Upper lobe of left lung (tissue), 6 donors: ENCODE measurements at regions not wholly inside any gene's neighbourhood (a gene's known extent, or its start where the extent isn't known, plus 50 kb on each side); places are given as distances from the start of the nearest gene placed in this dataset.
"Not testable (repeated sequence)": the region's sequence is repeated elsewhere in the genome, so short reads cannot be mapped to it uniquely, and the experiment has no call there.

Experiments
- ATAC-seq, 2 donors: fragments of 200-7000 bp; cut with Tn5 transposase; one replicate each; pipeline ENCODE4 v1.9.1; 2022; ENCODE audit warnings: mild to moderate bottlenecking in 2 of 2, moderate library complexity in 2 of 2; ENCODE audit not compliant: low FRiP score in 2 of 2
- DNase-seq, 2 donors: peaks; one replicate each; pipeline ENCODE4 v3.0.0-alpha.2; 2019 to 2020
- H3K27ac ChIP-seq, 4 donors: fragments of 200-600 bp; sonication (generic); one replicate each; pipeline ENCODE4 v1.5.1; 2016 to 2019
- H3K27me3 ChIP-seq, 4 donors: fragments of 200-600 bp; sonication (generic); one replicate each; pipeline ENCODE4 v1.5.1; 2017 to 2019
- H3K36me3 ChIP-seq, 4 donors: fragments of 200-600 bp; sonication (generic); one replicate each; pipeline ENCODE4 v1.5.1; 2016 to 2019
- H3K4me1 ChIP-seq, 4 donors: fragments of 200-600 bp; sonication (generic); one replicate each; pipeline ENCODE4 v1.5.1; 2018 to 2019
- H3K4me3 ChIP-seq, 4 donors: fragments of 200-600 bp; sonication (generic); one replicate each; pipeline ENCODE4 v1.5.1; 2017 to 2019; ENCODE audit warnings: mild to moderate bottlenecking in 2 of 4, moderate library complexity in 1 of 4
- H3K9me3 ChIP-seq, 4 donors: fragments of 200-600 bp; sonication (generic); one replicate each; pipeline ENCODE4 v1.5.1; 2018 to 2019
- EP300 ChIP-seq, 4 donors: sonication (generic); formaldehyde crosslinking; IDR thresholded peaks; one replicate each; pipeline ENCODE4 v1.5.1; 2017; ENCODE audit warnings: antibody characterized with exemption in 4 of 4, control low read depth in 2 of 4
- POLR2A ChIP-seq, 4 donors: fragments of 450-650 bp; IDR thresholded peaks; one replicate each; pipeline ENCODE4 v1.5.1; 2016 to 2017; ENCODE audit warnings: antibody characterized with exemption in 4 of 4, mild to moderate bottlenecking in 2 of 4
- POLR2AphosphoS5 ChIP-seq, 2 donors: sonication (generic); formaldehyde crosslinking; IDR thresholded peaks; one replicate each; pipeline ENCODE4 v1.5.1; 2017; ENCODE audit warnings: antibody characterized with exemption in 2 of 2
- WGBS, 2 donors: methylation state at CpG; one replicate each; pipeline ENCODE4 v1.1.5; 2017 to 2018; 5-methylcytosine and 5-hydroxymethylcytosine counted together
- TF ChIP-seq, protein P1 (sequence below), 6 experiments: fragments of 450-650 bp in 4 of 6; fragments of 200-600 bp in 2 of 6; sonication (generic) in 2 of 6; IDR thresholded peaks; one replicate each; pipeline ENCODE4 v1.5.1; 2016 to 2019; ENCODE audit warnings: antibody characterized with exemption in 6 of 6
- donor health status: DM: no; HTN: no; CAD: no; lungs with moderate emphysema.
- donor health status: DM: no; HTN: yes; CAD: no; lungs with severe emphysema.

GRCh38 chr10:117622471-117623184 lies 80.1 kb downstream of the EMX2 start:
- Histone ChIP-seq H3K4me1 (no peaks in the 10 kb centered on the region), H3K9me3 (no peaks in the 10 kb centered on the region), H3K4me3 (no peak overlapping the region), H3K27ac (no peak overlapping the region), H3K36me3 (no peaks in the 10 kb centered on the region), H3K27me3 (no peaks in the 10 kb centered on the region)
- TF ChIP-seq POLR2AphosphoS5 (IDR thresholded peaks at IDR 0.05), result no peak
- TF ChIP-seq EP300 (IDR thresholded peaks at IDR 0.05), result no peak
- no peak for TF ChIP-seq POLR2A (IDR thresholded peaks at IDR 0.05)
- TF ChIP-seq, protein P1, sequence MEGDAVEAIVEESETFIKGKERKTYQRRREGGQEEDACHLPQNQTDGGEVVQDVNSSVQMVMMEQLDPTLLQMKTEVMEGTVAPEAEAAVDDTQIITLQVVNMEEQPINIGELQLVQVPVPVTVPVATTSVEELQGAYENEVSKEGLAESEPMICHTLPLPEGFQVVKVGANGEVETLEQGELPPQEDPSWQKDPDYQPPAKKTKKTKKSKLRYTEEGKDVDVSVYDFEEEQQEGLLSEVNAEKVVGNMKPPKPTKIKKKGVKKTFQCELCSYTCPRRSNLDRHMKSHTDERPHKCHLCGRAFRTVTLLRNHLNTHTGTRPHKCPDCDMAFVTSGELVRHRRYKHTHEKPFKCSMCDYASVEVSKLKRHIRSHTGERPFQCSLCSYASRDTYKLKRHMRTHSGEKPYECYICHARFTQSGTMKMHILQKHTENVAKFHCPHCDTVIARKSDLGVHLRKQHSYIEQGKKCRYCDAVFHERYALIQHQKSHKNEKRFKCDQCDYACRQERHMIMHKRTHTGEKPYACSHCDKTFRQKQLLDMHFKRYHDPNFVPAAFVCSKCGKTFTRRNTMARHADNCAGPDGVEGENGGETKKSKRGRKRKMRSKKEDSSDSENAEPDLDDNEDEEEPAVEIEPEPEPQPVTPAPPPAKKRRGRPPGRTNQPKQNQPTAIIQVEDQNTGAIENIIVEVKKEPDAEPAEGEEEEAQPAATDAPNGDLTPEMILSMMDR (IDR thresholded peaks at IDR 0.05), result no peak
- 89 to 90% methylated on average over 10 of the region's 10 CpGs for WGBS, 2 donors
- ATAC-seq, result no peak
- DNase-seq, result no peak

- WGBS, 2 donors, result 83 to 88% methylated on average over 8 of the region's 8 CpGs
- TF ChIP-seq EP300 (IDR thresholded peaks at IDR 0.05) (no peak), POLR2AphosphoS5 (IDR thresholded peaks at IDR 0.05) (no peak), POLR2A (IDR thresholded peaks at IDR 0.05) (no peak)
- TF ChIP-seq, protein P1 (IDR thresholded peaks at IDR 0.05), result no peak
- Histone ChIP-seq H3K27ac (no peak overlapping the region), H3K9me3 (no peaks in the 10 kb centered on the region), H3K36me3 (no peaks in the 10 kb centered on the region), H3K4me3 (no peak overlapping the region), H3K27me3 (no peaks in the 10 kb centered on the region), H3K4me1 (no peaks in the 10 kb centered on the region)
- DNase-seq, result no peak
- ATAC-seq, result no peak
Observed at GRCh38 chr10:117626228-117626627, 83.7 kb downstream of the EMX2 start.

DNA sequence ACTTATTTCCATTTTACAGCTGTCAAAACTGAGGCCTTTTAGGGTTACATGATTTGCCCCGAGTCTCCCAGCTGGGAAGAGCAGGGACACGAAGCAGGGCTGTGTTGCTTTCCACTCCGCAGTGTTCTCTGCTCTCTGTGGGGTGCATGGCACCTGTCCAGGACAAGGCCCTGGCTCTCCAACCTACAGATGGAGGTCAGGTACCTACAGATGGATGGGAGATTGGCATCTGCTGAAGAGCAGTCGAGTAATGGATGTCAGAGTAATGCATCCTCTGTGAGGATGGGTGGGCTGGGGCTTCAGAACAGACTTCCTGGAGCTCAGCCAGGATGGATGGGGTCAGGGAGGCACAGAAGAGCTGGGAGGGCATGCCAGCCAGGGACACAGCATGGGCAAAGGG lies 85.0 kb downstream of the EMX2 start:
- Histone ChIP-seq H3K9me3 (no peaks in the 10 kb centered on the region), H3K27ac (no peak overlapping the region), H3K36me3 (no peaks in the 10 kb centered on the region), H3K4me1 (no peaks in the 10 kb centered on the region), H3K27me3 (no peaks in the 10 kb centered on the region), H3K4me3 (no peak overlapping the region)
- ATAC-seq (no peak), DNase-seq (no peak)
- 82% methylated on average over 4 of the region's 4 CpGs for WGBS, 2 donors
- TF ChIP-seq POLR2AphosphoS5 (IDR thresholded peaks at IDR 0.05), result no peak
- TF ChIP-seq, protein P1 (IDR thresholded peaks at IDR 0.05), result no peak
- TF ChIP-seq EP300 (IDR thresholded peaks at IDR 0.05), result no peak
- no peak for TF ChIP-seq POLR2A (IDR thresholded peaks at IDR 0.05)

DNA sequence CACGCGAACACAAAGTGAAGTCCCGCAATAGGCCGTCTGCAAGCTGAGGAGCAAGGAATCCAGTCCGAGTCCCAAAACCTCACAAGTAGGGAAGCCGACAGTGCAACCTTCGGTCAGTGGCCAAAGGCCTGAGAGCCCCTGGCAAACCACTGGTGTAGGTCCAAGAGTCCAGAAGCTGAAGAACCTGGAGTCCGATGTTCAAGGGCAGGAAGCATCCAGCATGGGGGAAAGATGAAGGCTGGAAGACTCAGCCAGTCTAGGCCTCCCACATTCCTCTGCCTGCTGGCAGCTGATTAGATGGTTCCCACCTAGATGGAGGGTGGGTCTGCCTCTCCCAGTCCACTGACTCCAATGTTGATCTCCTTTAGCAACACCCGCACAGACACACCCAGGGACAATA lies 87.2 kb downstream of the EMX2 start:
- H3K9me3 ChIP-seq, H3K4me3 ChIP-seq, DNase-seq, H3K36me3 ChIP-seq, ATAC-seq, H3K27me3 ChIP-seq, H3K4me1 ChIP-seq, H3K27ac ChIP-seq: not testable (repeated sequence)
- 93 to 96% methylated on average over 9 of the region's 9 CpGs for WGBS, 2 donors

DNA sequence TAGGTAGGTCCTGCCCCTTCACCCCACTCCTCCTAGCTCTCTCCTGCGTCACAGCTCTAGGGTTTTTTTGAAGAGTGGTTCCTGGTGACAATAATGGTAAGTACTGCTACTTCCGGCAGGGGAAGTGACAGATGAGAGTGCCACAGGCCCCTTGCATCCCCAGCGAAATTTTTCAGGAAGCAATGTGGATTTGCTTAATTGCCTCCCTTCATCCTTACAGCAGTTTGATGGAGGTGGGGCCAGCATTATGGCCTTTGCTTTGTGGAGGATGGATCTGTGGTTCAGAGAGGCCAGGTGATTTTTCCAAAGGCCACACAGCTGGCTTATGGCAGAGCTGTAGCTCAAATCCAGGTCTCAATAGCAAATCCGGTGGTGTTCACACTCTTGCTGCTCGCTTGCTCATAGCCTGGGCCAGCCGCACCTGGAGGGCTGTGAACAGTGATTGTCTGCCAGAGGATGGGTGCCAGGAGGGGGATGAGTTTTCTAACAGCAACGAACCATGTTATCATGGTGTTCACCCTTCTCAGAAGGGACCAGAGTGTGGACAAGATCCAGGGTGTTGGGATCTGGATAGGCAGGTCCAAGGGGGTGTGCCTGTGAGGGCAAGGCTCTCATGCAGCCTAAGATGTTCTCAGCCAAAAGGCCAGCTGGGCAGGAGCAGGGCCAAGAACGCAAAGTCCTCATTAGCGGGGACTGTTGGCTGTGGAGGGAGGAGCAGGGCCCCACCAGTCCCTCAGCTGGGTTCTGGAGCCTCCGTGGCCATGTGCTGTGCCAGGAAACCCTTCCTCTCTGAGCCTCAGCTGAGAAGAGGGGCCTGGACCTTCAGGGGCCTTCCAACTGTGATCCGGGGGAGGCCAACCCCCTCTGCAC lies 89.0 kb downstream of the EMX2 start:
- ATAC-seq (peak in 1 of 2 donors; percentile 55), DNase-seq (no peak)
- Histone ChIP-seq H3K27ac (no peak overlapping the region), H3K27me3 (no peaks in the 10 kb centered on the region), H3K36me3 (no peaks in the 10 kb centered on the region), H3K4me3 (no peak overlapping the region), H3K9me3 (no peaks in the 10 kb centered on the region), H3K4me1 (no peaks in the 10 kb centered on the region)
- 67 to 80% methylated on average over 5 to 11 of the region's 11 CpGs for WGBS, 2 donors
- TF ChIP-seq EP300 (IDR thresholded peaks at IDR 0.05), result no peak
- TF ChIP-seq POLR2A (IDR thresholded peaks at IDR 0.05), result no peak
- TF ChIP-seq, protein P1 (IDR thresholded peaks at IDR 0.05), result no peak
- no peak for TF ChIP-seq POLR2AphosphoS5 (IDR thresholded peaks at IDR 0.05)
